Esophagus squamous epithelium (tissue), 5 donors: ENCODE measurements at regions not wholly inside any gene's neighbourhood (a gene's known extent, or its start where the extent isn't known, plus 50 kb on each side); places are given as distances from the start of the nearest gene placed in this dataset.

Experiments used
- DNase-seq: peaks from one replicate; lab custom pipeline; 2025; lab: John Stamatoyannopoulos, UW
- H3K27ac ChIP-seq, 4 donors: fragments of 200-600 bp; sonication (generic); one replicate each; pipeline ENCODE4 v1.5.1; 2016 to 2019; ENCODE audit warnings: mild to moderate bottlenecking in 1 of 4
- H3K27me3 ChIP-seq, 4 donors: fragments of 200-600 bp; sonication (generic); 1 replicate in 3 of 4; 2 replicates in 1 of 4; pipeline versions ENCODE4 v1.5.1 to v1.6.0; 2017 to 2021; ENCODE audit warnings: antibody characterized with exemption in 1 of 4
- H3K36me3 ChIP-seq, 3 donors: fragments of 200-600 bp; sonication (generic); one replicate each; pipeline ENCODE4 v1.5.1; 2016 to 2019
- H3K4me1 ChIP-seq, 3 donors: fragments of 200-600 bp; sonication (generic); one replicate each; pipeline ENCODE4 v1.5.1; 2017 to 2019
- H3K4me3 ChIP-seq, 4 donors: fragments of 200-600 bp; sonication (generic); 1 replicate in 3 of 4; 2 replicates in 1 of 4; pipeline ENCODE4 v1.5.1; 2016 to 2019; ENCODE audit warnings: mild to moderate bottlenecking in 2 of 4, moderate library complexity in 1 of 4
- H3K9me3 ChIP-seq, 3 donors: fragments of 200-600 bp; sonication (generic); one replicate each; pipeline ENCODE4 v1.5.1; 2016 to 2019
- POLR2A ChIP-seq, 4 donors: fragments of 450-650 bp; IDR thresholded peaks; one replicate each; pipeline ENCODE4 v1.6.1; 2017; ENCODE audit warnings: antibody characterized with exemption in 4 of 4, mild to moderate bottlenecking in 4 of 4, moderate library complexity in 3 of 4
- WGBS, 2 donors: methylation state at CpG; one replicate each; pipeline ENCODE4 v1.1.5; 2018; 5-methylcytosine and 5-hydroxymethylcytosine counted together
- intact Hi-C: fragments of 100-400 bp; cut with DNase I; formaldehyde crosslinking; loops from one replicate; pipeline ENCODE4 v1.15.0; 2022
- TF ChIP-seq, protein P1 (sequence below), 6 experiments: fragments of 450-650 bp in 4 of 6; fragments of 200-600 bp in 2 of 6; sonication (generic) in 2 of 6; IDR thresholded peaks; one replicate each; pipeline ENCODE4 v1.5.1; 2016 to 2019; ENCODE audit warnings: antibody characterized with exemption in 6 of 6, mild to moderate bottlenecking in 4 of 6, moderate library complexity in 4 of 6
- donor health status: DM: yes; HTN: yes; CAD: no.

DNA sequence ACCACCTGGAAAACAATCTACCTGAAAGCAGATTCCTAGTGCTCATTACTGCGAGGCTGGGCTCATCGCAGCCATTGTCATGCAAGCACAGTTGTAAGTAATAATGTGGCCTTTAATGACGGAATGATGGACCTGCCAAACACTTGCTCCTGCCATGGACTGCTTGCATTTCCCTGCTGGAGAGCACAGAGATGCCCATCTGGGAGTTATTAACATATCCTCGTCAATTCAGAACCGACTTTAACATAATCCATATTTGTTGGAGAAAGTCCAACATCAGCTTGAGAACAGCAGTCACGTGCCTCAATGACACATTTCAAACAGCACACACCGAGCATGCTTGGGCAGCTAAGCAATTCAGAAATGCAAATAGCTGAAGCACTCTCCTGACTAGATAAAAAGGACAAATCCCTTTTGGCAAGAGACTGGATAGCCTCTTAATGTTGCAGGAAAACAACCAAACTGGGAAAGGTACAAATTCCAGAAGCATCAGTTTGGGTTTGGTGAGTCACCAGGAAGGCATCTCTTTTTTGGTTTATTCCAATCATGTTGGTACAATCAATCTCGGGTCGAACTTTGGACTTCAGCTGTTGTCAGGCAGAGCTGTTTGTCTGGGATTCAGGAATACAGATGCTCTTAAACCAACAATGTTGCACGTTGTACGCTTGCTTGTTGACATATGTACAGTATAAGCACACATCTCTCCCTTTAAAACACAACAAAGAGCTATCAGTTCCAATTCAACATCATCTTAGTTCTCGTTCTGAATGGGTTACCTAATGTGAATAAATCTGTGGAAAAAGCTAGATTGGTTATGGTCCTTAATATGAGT, 395.8 kb downstream of the LNPK start:
- no peak for DNase-seq
- intact Hi-C loops, result no loop called here
- WGBS, 2 donors, result 37% methylated on average over 7 to 12 of the region's 12 CpGs

DNA sequence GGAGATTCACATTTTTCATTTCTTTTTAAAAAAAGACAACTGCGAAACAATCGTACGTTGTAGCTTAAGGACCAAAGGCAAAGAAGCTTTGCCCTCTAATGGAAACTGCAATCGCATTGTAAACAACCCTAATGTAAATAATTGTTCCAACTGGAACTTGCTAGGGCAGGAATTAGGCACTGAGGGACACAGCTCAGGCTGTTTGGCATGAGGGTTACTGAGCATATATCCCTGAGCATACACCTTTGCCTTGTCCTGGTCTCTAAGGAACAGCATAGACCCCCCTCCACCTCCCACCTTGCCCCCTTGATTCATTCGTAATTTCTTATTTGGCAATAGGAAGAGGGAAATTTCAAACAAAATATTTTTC, 396.4 kb downstream of the LNPK start:
- Histone ChIP-seq H3K4me1 (no peaks in the 10 kb centered on the region), H3K4me3 (no peak overlapping the region), H3K36me3 (no peaks in the 10 kb centered on the region), H3K27ac (no peak overlapping the region), H3K9me3 (no peaks in the 10 kb centered on the region), H3K27me3 (no peaks in the 10 kb centered on the region)
- TF ChIP-seq, protein P1, sequence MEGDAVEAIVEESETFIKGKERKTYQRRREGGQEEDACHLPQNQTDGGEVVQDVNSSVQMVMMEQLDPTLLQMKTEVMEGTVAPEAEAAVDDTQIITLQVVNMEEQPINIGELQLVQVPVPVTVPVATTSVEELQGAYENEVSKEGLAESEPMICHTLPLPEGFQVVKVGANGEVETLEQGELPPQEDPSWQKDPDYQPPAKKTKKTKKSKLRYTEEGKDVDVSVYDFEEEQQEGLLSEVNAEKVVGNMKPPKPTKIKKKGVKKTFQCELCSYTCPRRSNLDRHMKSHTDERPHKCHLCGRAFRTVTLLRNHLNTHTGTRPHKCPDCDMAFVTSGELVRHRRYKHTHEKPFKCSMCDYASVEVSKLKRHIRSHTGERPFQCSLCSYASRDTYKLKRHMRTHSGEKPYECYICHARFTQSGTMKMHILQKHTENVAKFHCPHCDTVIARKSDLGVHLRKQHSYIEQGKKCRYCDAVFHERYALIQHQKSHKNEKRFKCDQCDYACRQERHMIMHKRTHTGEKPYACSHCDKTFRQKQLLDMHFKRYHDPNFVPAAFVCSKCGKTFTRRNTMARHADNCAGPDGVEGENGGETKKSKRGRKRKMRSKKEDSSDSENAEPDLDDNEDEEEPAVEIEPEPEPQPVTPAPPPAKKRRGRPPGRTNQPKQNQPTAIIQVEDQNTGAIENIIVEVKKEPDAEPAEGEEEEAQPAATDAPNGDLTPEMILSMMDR (IDR thresholded peaks at IDR 0.05), result no peak
- TF ChIP-seq POLR2A (IDR thresholded peaks at IDR 0.05), result no peak
- intact Hi-C loops, result no loop called here
- WGBS, 2 donors, result 56 to 63% methylated on average over 5 of the region's 5 CpGs
- no peak for DNase-seq

More for the DNA sequence above, 395.8 kb downstream of the LNPK start:
- Histone ChIP-seq H3K36me3 (no peaks in the 10 kb centered on the region), H3K4me3 (no peak overlapping the region), H3K27me3 (no peaks in the 10 kb centered on the region), H3K27ac (no peak overlapping the region), H3K4me1 (no peaks in the 10 kb centered on the region), H3K9me3 (no peaks in the 10 kb centered on the region)
- no peak for TF ChIP-seq POLR2A (IDR thresholded peaks at IDR 0.05)
- TF ChIP-seq, protein P1 (IDR thresholded peaks at IDR 0.05), result no peak

DNA sequence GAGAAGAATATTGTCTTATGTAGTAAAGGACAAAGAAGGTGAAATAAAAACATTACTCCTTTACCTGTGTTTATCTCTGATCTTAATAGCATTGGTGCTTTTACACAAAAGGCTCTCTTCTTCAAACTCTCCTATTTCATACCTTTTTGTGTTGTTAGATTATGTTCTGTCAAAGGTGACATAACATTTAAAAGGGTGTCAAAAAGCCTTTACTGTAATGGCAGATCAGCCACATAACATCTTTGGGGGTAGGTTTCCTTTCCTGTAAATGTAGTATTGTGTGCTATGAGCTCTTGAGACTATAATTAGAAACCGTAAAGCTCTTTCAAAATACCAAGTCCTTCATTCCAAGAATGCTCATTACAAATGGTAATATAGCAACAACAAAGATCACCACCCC, 400.1 kb downstream of the LNPK start:
- TF ChIP-seq POLR2A (IDR thresholded peaks at IDR 0.05), result no peak
- TF ChIP-seq, protein P1 (IDR thresholded peaks at IDR 0.05), result no peak
- 78 to 89% methylated on average over 1 of the region's 1 CpG for WGBS, 2 donors
- no peak for DNase-seq
- no peaks in the 10 kb centered on the region for H3K4me1 ChIP-seq
- no peak overlapping the region for H3K4me3 ChIP-seq
- H3K27me3 ChIP-seq, result no peaks in the 10 kb centered on the region
- H3K36me3 ChIP-seq, result no peaks in the 10 kb centered on the region
- no peaks in the 10 kb centered on the region for H3K9me3 ChIP-seq
- intact Hi-C loops, result no loop called here
- no peak overlapping the region for H3K27ac ChIP-seq

DNA sequence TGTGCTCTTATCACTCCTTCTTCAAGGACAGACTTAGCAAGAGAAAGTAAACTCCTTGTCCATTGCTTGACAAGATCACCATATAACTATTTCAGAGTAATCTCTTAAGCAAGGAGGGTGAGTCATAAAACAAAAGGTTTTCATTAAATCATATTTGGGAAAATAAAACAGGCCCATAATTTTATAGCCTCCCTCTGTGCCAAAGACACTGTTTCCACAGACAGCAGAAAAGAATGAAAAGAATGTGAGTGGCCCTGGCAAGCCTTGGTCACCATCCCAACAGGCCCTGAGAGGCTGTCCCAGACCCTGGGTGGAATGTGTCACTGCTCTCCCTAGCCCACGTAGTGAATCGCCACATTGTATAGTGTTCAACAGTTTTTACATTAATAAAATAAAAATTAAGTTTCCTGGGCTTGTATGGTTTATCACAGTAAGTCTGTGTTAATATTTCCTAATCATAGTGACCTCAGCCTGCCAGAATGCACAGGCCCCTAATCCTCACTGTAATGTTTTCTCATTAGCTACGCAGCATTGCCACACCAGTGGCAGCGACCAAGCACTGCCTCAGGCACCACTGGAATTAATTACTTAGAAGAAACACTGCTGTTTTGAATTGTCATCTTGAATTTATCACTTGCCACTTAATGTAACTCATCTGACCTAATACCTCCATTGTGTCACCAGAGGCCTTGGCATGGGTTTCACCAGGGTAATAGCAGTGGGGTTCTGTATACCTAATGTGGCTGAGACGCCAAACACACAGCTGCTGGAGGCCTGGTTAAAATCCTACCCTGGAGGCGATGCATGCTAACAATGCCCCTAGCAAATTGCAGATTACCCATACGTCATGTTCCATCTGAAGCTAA, 401.9 kb downstream of the LNPK start:
- 50 to 52% methylated on average over 7 of the region's 7 CpGs for WGBS, 2 donors
- no peak overlapping the region for H3K4me3 ChIP-seq
- H3K27ac ChIP-seq, result peak overlapping the region in 2 of 4 donors; percentile 36 to 65
- TF ChIP-seq, protein P1 (IDR thresholded peaks at IDR 0.05), result no peak
- no peaks in the 10 kb centered on the region for H3K9me3 ChIP-seq
- intact Hi-C loops, result no loop called here
- DNase-seq, result no peak
- no peaks in the 10 kb centered on the region for H3K4me1 ChIP-seq
- H3K27me3 ChIP-seq, result no peaks in the 10 kb centered on the region
- no peaks in the 10 kb centered on the region for H3K36me3 ChIP-seq

DNA sequence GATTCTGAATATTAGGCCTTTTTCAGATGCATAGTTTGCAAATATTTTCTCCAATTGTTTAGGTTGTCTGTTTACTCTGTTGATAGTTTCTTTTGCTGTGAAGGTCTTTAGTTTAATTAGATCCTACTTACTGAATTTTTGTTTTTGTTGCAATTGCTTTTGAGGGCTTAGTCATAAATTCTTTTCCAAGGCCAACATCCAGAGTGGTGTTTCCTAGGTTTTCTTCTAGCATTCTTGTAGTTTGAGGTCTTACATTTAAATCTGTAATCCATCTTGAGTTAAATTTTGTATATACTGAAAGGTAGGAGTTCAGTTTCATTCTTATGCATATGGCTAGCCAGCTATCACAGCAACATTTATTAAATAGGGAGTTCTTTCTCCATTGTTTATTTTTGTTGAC, 404.8 kb downstream of the LNPK start:
- Histone ChIP-seq H3K27ac (no peak overlapping the region), H3K4me1 (no peaks in the 10 kb centered on the region), H3K4me3 (no peak overlapping the region), H3K27me3 (no peaks in the 10 kb centered on the region), H3K9me3 (no peaks in the 10 kb centered on the region), H3K36me3 (no peaks in the 10 kb centered on the region)
- DNase-seq, result no peak
- no peak for TF ChIP-seq POLR2A (IDR thresholded peaks at IDR 0.05)
- TF ChIP-seq, protein P1 (IDR thresholded peaks at IDR 0.05), result no peak
- intact Hi-C loops, result no loop called here
